ENCODE measurements at regions not wholly inside any gene's neighbourhood (a gene's known extent, or its start where the extent isn't known, plus 50 kb on each side); places are given as distances from the start of the nearest gene placed in this dataset.

DNA sequence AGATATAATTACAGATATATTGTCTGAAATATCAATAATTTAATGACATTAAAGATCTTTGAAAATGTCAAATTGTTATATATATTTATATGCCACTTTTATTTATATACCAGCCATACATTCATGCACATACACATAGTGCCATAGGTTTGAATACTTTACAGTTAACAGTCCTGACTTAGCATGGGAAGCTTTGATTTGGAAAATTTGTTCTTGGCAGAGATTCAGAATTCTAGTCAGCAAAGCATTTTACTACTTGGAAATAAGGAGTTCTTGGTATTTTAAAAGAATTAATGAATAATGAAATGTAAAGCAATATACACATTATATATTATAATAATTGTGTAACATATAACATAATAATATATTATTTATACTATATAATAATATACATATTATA is 277.0 kb upstream of the PCDH20 start:
- Histone ChIP-seq H3K27ac (ENCODE audit: insufficient read depth in 1 of 2, low read depth in 1 of 2, low read length in 2 of 2, poor library complexity in 1 of 2, severe bottlenecking in 2 of 2) (no peak overlapping the region), H3K36me3 (ENCODE audit: control insufficient read depth in 4 of 4, insufficient read depth in 4 of 4, low read length in 3 of 4) (no peaks in the 10 kb centered on the region), H3K27me3 (replicated peaks in 2 of 5; ENCODE audit: control insufficient read depth in 4 of 5, insufficient read depth in 5 of 5, low read length in 4 of 5) (no peaks in the 10 kb centered on the region), H3K9me3 (ENCODE audit: control extremely low read depth in 1 of 5, control insufficient read depth in 4 of 5, insufficient read depth in 2 of 5, low read depth in 1 of 5, low read length in 4 of 5) (no peaks in the 10 kb centered on the region), H3K4me3 (ENCODE audit: control insufficient read depth in 1 of 7, extremely low read depth in 1 of 7, insufficient read depth in 4 of 7, low read depth in 2 of 7, low read length in 6 of 7) (no peak overlapping the region), H3K4me1 (ENCODE audit: control extremely low read depth in 1 of 4, control insufficient read depth in 4 of 4, insufficient read depth in 4 of 4, low read length in 3 of 4) (no peaks in the 10 kb centered on the region)
- ChIA-PET POLR2A (no interaction called here), CTCF (no interaction called here)
- DNase-seq: no peak

DNA sequence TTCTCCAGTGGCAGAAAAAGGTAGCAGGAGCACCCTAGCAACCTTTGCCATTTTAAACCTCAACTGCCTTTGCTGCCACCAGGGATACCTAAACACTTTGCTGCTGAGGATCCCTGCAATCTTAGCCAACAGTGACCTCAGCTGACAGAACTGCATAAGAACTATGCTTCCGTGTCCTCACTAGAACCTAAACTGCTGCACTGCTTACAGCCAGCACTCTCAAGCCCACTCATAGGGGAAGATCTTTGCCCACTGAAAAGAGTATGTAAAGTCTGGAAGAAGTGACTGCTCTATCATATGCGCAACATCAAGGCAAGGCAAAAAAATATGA is 270.0 kb upstream of the PCDH20 start:
- CTCF ChIA-PET: no interaction called here
- no CpG with 5 or more reads among the region's 2 CpGs for WGBS (ENCODE audit: insufficient coverage)
- Histone ChIP-seq H3K27me3 (replicated peaks in 2 of 5; ENCODE audit: control insufficient read depth in 4 of 5, insufficient read depth in 5 of 5, low read length in 4 of 5) (no peaks in the 10 kb centered on the region), H3K36me3 (ENCODE audit: control insufficient read depth in 4 of 4, insufficient read depth in 4 of 4, low read length in 3 of 4) (no peaks in the 10 kb centered on the region), H3K27ac (ENCODE audit: insufficient read depth in 1 of 2, low read depth in 1 of 2, low read length in 2 of 2, poor library complexity in 1 of 2, severe bottlenecking in 2 of 2) (no peak overlapping the region), H3K4me3 (ENCODE audit: control insufficient read depth in 1 of 7, extremely low read depth in 1 of 7, insufficient read depth in 4 of 7, low read depth in 2 of 7, low read length in 6 of 7) (no peak overlapping the region), H3K4me1 (ENCODE audit: control extremely low read depth in 1 of 4, control insufficient read depth in 4 of 4, insufficient read depth in 4 of 4, low read length in 3 of 4) (no peaks in the 10 kb centered on the region), H3K9me3 (ENCODE audit: control extremely low read depth in 1 of 5, control insufficient read depth in 4 of 5, insufficient read depth in 2 of 5, low read depth in 1 of 5, low read length in 4 of 5) (no peaks in the 10 kb centered on the region)
- DNase-seq: no peak
- POLR2A ChIA-PET: no interaction called here

DNA sequence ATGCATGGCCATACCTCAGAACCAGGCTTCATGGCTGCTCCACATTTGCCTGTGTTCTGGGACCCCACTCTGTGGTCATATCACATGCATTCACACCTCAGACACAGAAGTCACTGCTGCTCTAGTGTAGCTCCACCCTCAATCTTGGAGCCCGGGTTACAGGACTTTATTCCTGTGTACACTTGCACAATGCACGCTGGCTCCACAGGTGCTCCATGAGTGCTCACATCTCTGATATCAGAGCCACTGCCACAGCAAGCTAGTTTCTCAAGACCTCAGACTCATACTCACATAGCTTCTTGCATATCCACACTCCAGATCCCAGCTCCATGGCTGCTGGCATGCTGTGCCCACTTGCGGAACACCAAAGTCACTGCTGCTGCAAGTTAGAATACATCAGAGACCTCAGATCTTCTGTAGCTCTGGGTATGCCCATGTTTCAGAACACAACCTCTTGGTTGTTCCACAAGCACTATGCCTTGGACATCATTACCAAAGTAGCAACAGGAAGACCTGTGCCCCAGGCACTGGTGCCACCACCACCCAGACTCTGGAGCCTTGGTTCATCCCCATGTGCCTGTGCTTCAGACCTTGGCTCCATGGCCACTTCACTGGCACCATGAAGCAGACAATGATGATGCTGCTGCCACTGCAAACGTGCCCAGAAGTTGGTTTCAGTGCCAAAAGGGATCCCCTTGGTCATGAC is 269.5 kb upstream of the PCDH20 start:
- CTCF ChIA-PET: no interaction called here
- Histone ChIP-seq H3K36me3 (ENCODE audit: control insufficient read depth in 4 of 4, insufficient read depth in 4 of 4, low read length in 3 of 4) (no peaks in the 10 kb centered on the region), H3K4me1 (ENCODE audit: control extremely low read depth in 1 of 4, control insufficient read depth in 4 of 4, insufficient read depth in 4 of 4, low read length in 3 of 4) (no peaks in the 10 kb centered on the region), H3K9me3 (ENCODE audit: control extremely low read depth in 1 of 5, control insufficient read depth in 4 of 5, insufficient read depth in 2 of 5, low read depth in 1 of 5, low read length in 4 of 5) (no peaks in the 10 kb centered on the region), H3K27ac (ENCODE audit: insufficient read depth in 1 of 2, low read depth in 1 of 2, low read length in 2 of 2, poor library complexity in 1 of 2, severe bottlenecking in 2 of 2) (no peak overlapping the region), H3K4me3 (ENCODE audit: control insufficient read depth in 1 of 7, extremely low read depth in 1 of 7, insufficient read depth in 4 of 7, low read depth in 2 of 7, low read length in 6 of 7) (no peak overlapping the region), H3K27me3 (replicated peaks in 2 of 5; ENCODE audit: control insufficient read depth in 4 of 5, insufficient read depth in 5 of 5, low read length in 4 of 5) (no peaks in the 10 kb centered on the region)
- no peak for DNase-seq
- POLR2A ChIA-PET: no interaction called here
- WGBS (ENCODE audit: insufficient coverage): 98% methylated on average over 4 of the region's 4 CpGs

GRCh38 chr13:61672756-61673155 is 257.1 kb upstream of the PCDH20 start:
- Histone ChIP-seq H3K27ac (ENCODE audit: insufficient read depth in 1 of 2, low read depth in 1 of 2, low read length in 2 of 2, poor library complexity in 1 of 2, severe bottlenecking in 2 of 2) (no peak overlapping the region), H3K36me3 (ENCODE audit: control insufficient read depth in 4 of 4, insufficient read depth in 4 of 4, low read length in 3 of 4) (no peaks in the 10 kb centered on the region), H3K9me3 (ENCODE audit: control extremely low read depth in 1 of 5, control insufficient read depth in 4 of 5, insufficient read depth in 2 of 5, low read depth in 1 of 5, low read length in 4 of 5) (no peaks in the 10 kb centered on the region), H3K4me3 (ENCODE audit: control insufficient read depth in 1 of 7, extremely low read depth in 1 of 7, insufficient read depth in 4 of 7, low read depth in 2 of 7, low read length in 6 of 7) (no peak overlapping the region), H3K27me3 (replicated peaks in 2 of 5; ENCODE audit: control insufficient read depth in 4 of 5, insufficient read depth in 5 of 5, low read length in 4 of 5) (no peaks in the 10 kb centered on the region), H3K4me1 (ENCODE audit: control extremely low read depth in 1 of 4, control insufficient read depth in 4 of 4, insufficient read depth in 4 of 4, low read length in 3 of 4) (no peaks in the 10 kb centered on the region)
- ChIA-PET CTCF (no interaction called here), POLR2A (no interaction called here)
- DNase-seq: no peak
- 100% methylated on average over 1 of the region's 4 CpGs for WGBS (ENCODE audit: insufficient coverage)

- no peaks in the 10 kb centered on the region for H3K4me1 ChIP-seq (ENCODE audit: control extremely low read depth in 1 of 4, control insufficient read depth in 4 of 4, insufficient read depth in 4 of 4, low read length in 3 of 4)
- 97% methylated on average over 12 of the region's 19 CpGs for WGBS (ENCODE audit: insufficient coverage)
- H3K27ac ChIP-seq (ENCODE audit: insufficient read depth in 1 of 2, low read depth in 1 of 2, low read length in 2 of 2, poor library complexity in 1 of 2, severe bottlenecking in 2 of 2): no peak overlapping the region
- no peaks in the 10 kb centered on the region for H3K36me3 ChIP-seq (ENCODE audit: control insufficient read depth in 4 of 4, insufficient read depth in 4 of 4, low read length in 3 of 4)
- CTCF ChIA-PET: no interaction called here
- H3K9me3 ChIP-seq (ENCODE audit: control extremely low read depth in 1 of 5, control insufficient read depth in 4 of 5, insufficient read depth in 2 of 5, low read depth in 1 of 5, low read length in 4 of 5): no peaks in the 10 kb centered on the region
- no peak for DNase-seq
- POLR2A ChIA-PET: no interaction called here
- H3K4me3 ChIP-seq (ENCODE audit: control insufficient read depth in 1 of 7, extremely low read depth in 1 of 7, insufficient read depth in 4 of 7, low read depth in 2 of 7, low read length in 6 of 7): no peak overlapping the region
- H3K27me3 ChIP-seq (replicated peaks in 2 of 5; ENCODE audit: control insufficient read depth in 4 of 5, insufficient read depth in 5 of 5, low read length in 4 of 5): no peaks in the 10 kb centered on the region
Observed at GRCh38 chr13:61670384-61671161, 254.9 kb upstream of the PCDH20 start.

GRCh38 chr13:61664801-61665705 is 249.4 kb upstream of the PCDH20 start:
- no peak for DNase-seq
- Histone ChIP-seq H3K27me3 (replicated peaks in 2 of 5; ENCODE audit: control insufficient read depth in 4 of 5, insufficient read depth in 5 of 5, low read length in 4 of 5) (no peaks in the 10 kb centered on the region), H3K27ac (ENCODE audit: insufficient read depth in 1 of 2, low read depth in 1 of 2, low read length in 2 of 2, poor library complexity in 1 of 2, severe bottlenecking in 2 of 2) (no peak overlapping the region), H3K9me3 (ENCODE audit: control extremely low read depth in 1 of 5, control insufficient read depth in 4 of 5, insufficient read depth in 2 of 5, low read depth in 1 of 5, low read length in 4 of 5) (no peaks in the 10 kb centered on the region), H3K4me1 (ENCODE audit: control extremely low read depth in 1 of 4, control insufficient read depth in 4 of 4, insufficient read depth in 4 of 4, low read length in 3 of 4) (no peaks in the 10 kb centered on the region), H3K36me3 (ENCODE audit: control insufficient read depth in 4 of 4, insufficient read depth in 4 of 4, low read length in 3 of 4) (no peaks in the 10 kb centered on the region), H3K4me3 (ENCODE audit: control insufficient read depth in 1 of 7, extremely low read depth in 1 of 7, insufficient read depth in 4 of 7, low read depth in 2 of 7, low read length in 6 of 7) (no peak overlapping the region)
- WGBS (ENCODE audit: insufficient coverage): 95% methylated on average over 10 of the region's 11 CpGs
- POLR2A ChIA-PET: no interaction called here
- CTCF ChIA-PET: no interaction called here

DNA sequence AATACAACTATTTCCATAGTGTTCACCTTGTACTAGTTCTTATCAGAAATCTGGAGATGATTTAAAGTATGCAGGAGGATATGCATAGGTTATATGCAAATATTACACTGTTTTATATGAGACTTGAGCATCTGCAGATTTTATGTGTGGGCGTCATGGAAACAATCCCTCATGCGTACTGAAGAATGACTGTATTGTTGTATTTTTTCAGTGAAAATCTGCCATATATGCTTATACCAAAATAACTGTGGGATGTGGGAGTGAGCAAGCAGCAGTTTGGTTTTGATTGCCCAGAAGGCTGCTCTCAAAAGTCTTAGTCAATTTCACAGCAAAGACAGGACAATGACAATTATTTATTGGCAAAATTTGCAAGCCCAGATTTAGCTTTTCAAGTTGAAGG is 238.8 kb upstream of the PCDH20 start:
- no CpG with 5 or more reads among the region's 2 CpGs for WGBS (ENCODE audit: insufficient coverage)
- ChIA-PET POLR2A (no interaction called here), CTCF (no interaction called here)
- Histone ChIP-seq H3K27ac (ENCODE audit: insufficient read depth in 1 of 2, low read depth in 1 of 2, low read length in 2 of 2, poor library complexity in 1 of 2, severe bottlenecking in 2 of 2) (no peak overlapping the region), H3K27me3 (replicated peaks in 2 of 5; ENCODE audit: control insufficient read depth in 4 of 5, insufficient read depth in 5 of 5, low read length in 4 of 5) (no peaks in the 10 kb centered on the region), H3K4me1 (ENCODE audit: control extremely low read depth in 1 of 4, control insufficient read depth in 4 of 4, insufficient read depth in 4 of 4, low read length in 3 of 4) (no peaks in the 10 kb centered on the region), H3K36me3 (ENCODE audit: control insufficient read depth in 4 of 4, insufficient read depth in 4 of 4, low read length in 3 of 4) (no peaks in the 10 kb centered on the region), H3K4me3 (ENCODE audit: control insufficient read depth in 1 of 7, extremely low read depth in 1 of 7, insufficient read depth in 4 of 7, low read depth in 2 of 7, low read length in 6 of 7) (no peak overlapping the region), H3K9me3 (ENCODE audit: control extremely low read depth in 1 of 5, control insufficient read depth in 4 of 5, insufficient read depth in 2 of 5, low read depth in 1 of 5, low read length in 4 of 5) (no peaks in the 10 kb centered on the region)
- no peak for DNase-seq
